GM18867 (cell line): ENCODE measurements at regions not wholly inside any gene's neighbourhood (a gene's known extent, or its start where the extent isn't known, plus 50 kb on each side); places are given as distances from the start of the nearest gene placed in this dataset.
"Not testable (repeated sequence)": the region's sequence is repeated elsewhere in the genome, so short reads cannot be mapped to it uniquely, and the experiment has no call there.

Experiments
- ATAC-seq: cut with Tn5 transposase; IDR thresholded peaks from one replicate; pipeline ENCODE4 v1.9.1; 2021; ENCODE audit warnings: mild to moderate bottlenecking, moderate library complexity; ENCODE audit not compliant: unreplicated experiment

DNA sequence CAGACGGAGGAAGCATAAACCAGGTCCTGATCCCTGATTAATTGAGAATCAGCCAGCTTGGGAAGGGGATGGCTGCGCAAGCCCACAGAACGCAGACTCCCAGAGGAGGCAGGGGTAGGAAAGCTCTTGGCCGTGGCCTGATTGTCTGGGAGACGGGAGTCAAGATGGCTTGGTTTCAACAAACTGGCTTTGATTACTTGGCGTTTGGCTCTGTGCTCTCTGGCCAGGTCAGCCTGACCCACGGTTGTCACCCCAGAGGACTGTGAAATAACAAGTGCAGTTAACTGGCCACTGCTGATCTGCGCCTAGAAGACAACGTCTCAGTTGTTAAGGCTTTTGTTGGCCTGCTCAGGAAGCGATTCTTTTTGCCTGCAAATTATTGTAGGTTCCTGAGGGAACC is 387.0 kb upstream of the PROK2 start:
- ATAC-seq = no peak

DNA sequence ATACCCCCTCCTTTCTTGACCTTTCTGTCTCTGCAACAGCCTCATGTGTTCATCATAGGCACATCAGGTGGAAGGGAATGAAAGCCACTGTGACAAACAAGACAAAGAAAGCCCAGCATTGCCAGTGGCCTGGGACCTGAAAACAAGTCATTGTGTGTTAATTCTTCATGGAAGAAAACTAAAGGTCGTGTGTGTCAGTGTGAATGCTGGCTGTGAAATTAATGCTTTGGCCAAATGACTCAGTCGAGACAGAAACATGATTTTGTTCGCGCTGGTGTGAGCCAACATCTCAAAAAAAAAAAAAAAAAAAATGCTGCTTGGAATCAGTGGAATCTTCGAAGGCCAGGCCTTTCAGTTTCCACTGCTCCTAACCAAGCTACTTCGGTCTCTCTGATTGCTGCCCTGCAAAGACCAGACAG is 386.5 kb upstream of the PROK2 start:
- ATAC-seq = no peak

GRCh38 chr3:72169561-72170472 is 384.9 kb upstream of the PROK2 start:
- no peak for ATAC-seq

- ATAC-seq = no peak
These were observed 384.2 kb upstream of the PROK2 start for GRCh38 chr3:72169120-72169519.

DNA sequence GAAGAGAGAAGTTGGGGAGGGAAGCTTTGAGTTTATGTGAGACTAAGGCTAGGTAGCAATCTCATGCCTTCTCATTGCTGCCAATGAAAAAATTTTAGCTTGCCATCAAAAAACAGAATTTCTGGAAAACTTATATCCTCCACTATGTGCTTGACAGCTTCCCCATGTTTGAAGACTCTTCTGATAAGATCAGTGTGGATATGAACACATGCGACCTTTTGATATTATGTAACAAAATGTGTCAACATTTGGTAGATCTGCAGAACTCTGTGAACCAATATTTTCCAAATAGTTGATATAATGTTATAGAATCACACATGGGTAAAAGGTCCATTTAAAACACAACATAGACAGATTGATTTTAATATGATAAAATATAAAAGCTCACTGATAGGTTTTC is 380.9 kb upstream of the PROK2 start:
- no peak for ATAC-seq

GRCh38 chr3:72165317-72165716 is 380.4 kb upstream of the PROK2 start:
- no peak for ATAC-seq

- ATAC-seq = no peak
These were observed 379.7 kb upstream of the PROK2 start for GRCh38 chr3:72164635-72164978.

DNA sequence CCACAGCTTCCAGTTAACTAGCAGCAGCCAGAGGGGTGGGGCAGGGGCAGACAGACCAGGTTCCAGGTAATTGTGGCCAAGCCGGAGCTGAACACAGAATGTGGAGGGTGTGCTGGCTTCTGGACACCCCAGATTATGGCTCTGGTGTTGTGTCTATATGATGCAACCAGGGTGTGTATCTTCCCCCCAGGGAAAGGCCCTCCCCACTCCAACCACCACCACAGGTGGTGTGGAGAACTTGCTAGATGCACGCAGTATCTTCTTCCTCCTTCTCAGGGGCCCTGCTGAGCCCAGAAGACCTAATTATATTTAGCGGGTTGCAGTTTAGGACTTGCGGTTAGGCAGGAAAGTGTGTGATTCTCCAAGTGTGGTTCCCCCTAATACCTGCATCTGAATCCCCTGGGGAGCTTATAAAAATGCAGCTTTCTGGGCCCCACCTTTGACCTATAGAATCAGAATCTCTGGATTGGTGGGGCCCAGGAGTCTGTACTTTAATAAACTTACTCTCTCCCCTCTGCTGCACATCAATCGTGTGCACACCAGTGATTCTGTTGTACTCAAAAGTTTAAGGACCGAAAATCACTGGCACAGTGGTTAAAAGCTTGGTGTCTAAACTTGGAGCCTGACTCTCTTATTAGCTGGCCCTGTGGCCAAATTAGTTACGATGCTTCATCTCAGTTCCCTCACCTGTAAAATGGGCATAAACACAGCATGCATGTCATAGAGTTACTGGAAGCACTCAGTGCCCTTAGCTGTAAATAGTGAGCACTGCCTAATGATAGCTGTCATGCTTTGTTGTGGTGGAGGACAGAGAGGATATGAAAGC is 379.1 kb upstream of the PROK2 start:
- peak; percentile 86 for ATAC-seq

- ATAC-seq = no peak
These were observed 377.8 kb upstream of the PROK2 start for GRCh38 chr3:72162649-72163184.

- ATAC-seq = no peak
These were observed 377.1 kb upstream of the PROK2 start for GRCh38 chr3:72161881-72162595.

DNA sequence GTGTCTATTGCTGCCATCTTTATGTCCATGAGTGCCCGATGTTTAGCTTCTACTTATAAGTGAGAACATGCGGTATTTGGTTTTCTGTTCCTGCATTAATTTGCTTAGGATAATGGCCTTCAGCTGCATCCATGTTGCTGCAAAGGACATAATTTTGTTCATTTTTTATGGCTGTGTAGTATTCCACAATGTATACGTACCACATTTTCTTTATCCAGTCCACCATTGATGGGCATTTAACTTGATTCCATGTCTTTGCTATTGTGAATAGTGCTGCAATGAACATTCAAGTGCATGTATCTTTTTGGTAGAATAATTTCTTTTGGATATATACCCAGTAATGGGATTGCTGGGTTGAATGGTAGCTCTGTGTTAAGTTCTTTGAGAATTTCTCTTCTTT is 376.3 kb upstream of the PROK2 start:
- not testable (repeated sequence) for ATAC-seq

GRCh38 chr3:72160351-72160750 is 375.4 kb upstream of the PROK2 start:
- no peak for ATAC-seq

DNA sequence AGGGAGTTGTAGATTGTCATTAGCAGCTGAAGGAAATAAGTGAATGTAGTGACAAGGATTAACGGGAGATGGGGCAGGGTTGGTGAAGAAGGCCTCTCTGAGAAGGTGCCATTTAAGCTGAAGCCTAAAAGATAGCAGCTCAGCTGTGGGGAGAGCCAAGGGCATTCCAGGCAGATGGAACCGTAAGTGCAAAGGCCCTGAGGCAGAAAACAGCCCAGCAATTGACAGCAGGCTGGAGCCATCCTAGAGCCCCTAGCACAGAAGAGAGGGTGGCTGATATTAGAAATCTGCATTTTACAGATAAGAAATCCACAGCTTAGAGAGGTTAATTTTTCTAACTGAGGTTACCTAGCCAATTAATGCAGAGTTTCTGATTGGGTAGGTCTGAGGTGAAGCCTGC is 374.5 kb upstream of the PROK2 start:
- no peak for ATAC-seq

- no peak for ATAC-seq
These were observed 373.8 kb upstream of the PROK2 start for GRCh38 chr3:72158639-72159326.

DNA sequence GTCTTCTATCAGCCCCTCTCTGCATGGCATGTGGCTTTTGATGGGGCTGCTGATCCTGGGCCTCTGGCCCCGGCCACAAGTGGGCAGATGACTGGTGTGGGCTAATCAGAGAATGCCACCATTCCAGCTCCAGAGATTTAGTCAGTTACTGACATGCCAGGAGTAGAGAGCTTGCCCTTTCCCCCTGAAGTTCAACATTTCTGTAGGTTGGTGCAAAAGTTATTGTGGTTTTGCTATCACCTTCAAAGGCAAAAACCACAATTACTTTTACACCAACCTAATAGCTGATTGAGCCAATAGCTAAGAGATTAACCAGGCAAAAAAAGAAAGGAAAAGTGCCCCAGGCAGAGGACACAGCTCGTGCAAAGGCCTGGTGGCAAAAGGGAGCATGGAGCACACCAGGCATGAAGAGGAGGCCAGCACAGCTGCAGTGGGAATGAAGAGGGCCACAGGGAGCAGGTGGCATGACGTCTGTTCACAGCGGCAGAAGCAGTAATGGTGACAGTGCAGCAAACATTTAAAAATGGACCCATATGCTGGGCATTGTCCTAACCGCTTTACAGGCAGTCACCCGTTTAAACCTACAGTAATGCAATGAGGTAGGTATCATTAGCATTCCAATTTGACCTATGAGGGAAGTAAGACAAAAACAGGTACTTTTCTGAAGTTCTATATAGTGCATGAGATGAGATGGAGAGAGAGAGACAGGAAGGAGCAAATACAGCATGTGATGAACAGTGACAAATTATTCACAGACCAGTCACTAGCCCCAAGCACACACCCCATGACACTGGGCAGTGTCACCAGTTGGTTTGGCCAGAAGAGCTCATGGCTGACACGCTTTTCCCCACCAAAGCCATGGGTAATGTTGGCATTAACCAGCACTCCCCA is 373.0 kb upstream of the PROK2 start:
- peak; percentile 55 for ATAC-seq

- no peak for ATAC-seq
These were observed 370.6 kb upstream of the PROK2 start for GRCh38 chr3:72155391-72156064.

- ATAC-seq = no peak
These were observed 369.7 kb upstream of the PROK2 start for GRCh38 chr3:72154391-72155335.
